Activated B cell treated with CpG ODN at 0.5 μM for 24 hours (primary cell): ENCODE measurements at regions not wholly inside any gene's neighbourhood (a gene's known extent, or its start where the extent isn't known, plus 50 kb on each side); places are given as distances from the start of the nearest gene placed in this dataset.

Source experiments
- ATAC-seq: fragments of 200-7000 bp; cut with Tn5 transposase; one replicate; pipeline ENCODE4 v1.10.0; 2021; ENCODE audit warnings: low read depth, mild to moderate bottlenecking, moderate library complexity
- CTCF ChIA-PET: fragments of 350-600 bp; sonication (Branson Sonifier 250); formaldehyde crosslinking; loops from one replicate; lab custom pipeline; 2021; ENCODE audit warnings: antibody characterized with exemption; lab: Charles Lee
- POLR2A ChIA-PET: fragments of 350-600 bp; sonication (Branson Sonifier 250); formaldehyde crosslinking; loops from one replicate; lab custom pipeline; 2021; ENCODE audit warnings: antibody characterized with exemption; lab: Charles Lee
- DNase-seq: peaks from one replicate; pipeline ENCODE4 v3.0.0; 2022
- H3K27ac Mint-ChIP-seq: one replicate; pipeline ENCODE4 v1.8.0; 2020; ENCODE audit warnings: mixed read lengths
- H3K27me3 Mint-ChIP-seq: one replicate; pipeline ENCODE4 v1.8.0; 2021; ENCODE audit warnings: mixed read lengths
- H3K36me3 Mint-ChIP-seq: one replicate; pipeline ENCODE4 v1.8.0; 2021; ENCODE audit warnings: low read depth, mixed read lengths
- H3K4me1 Mint-ChIP-seq: one replicate; pipeline ENCODE4 v1.8.0; 2021; ENCODE audit warnings: mixed read lengths
- H3K4me3 Mint-ChIP-seq: one replicate; pipeline ENCODE4 v1.8.0; 2020; ENCODE audit warnings: mild to moderate bottlenecking, mixed read lengths
- H3K9me3 Mint-ChIP-seq: one replicate; pipeline ENCODE4 v1.8.0; 2020; ENCODE audit warnings: mixed read lengths
- CTCF ChIP-seq: fragments of 200-600 bp; IDR thresholded peaks from one replicate; pipeline ENCODE4 v1.8.0; 2022; ENCODE audit warnings: antibody characterized with exemption, mild to moderate bottlenecking
- intact Hi-C: fragments of 100-400 bp; cut with micrococcal nuclease; formaldehyde crosslinking; loops from one replicate; pipeline ENCODE4 v1.15.1; 2024

GRCh38 chr2:239519089-239519920 is 118.5 kb upstream of the HDAC4 start:
- CTCF ChIA-PET: no interaction called here

GRCh38 chr2:239518286-239519088 is 117.7 kb upstream of the HDAC4 start:
- TF ChIP-seq CTCF: no peak
- Mint-ChIP-seq H3K9me3 (no peaks in the 10 kb centered on the region), H3K4me3 (no peak overlapping the region), H3K4me1 (no peaks in the 10 kb centered on the region), H3K36me3 (no peaks in the 10 kb centered on the region), H3K27me3 (no peaks in the 10 kb centered on the region), H3K27ac (no peak overlapping the region)
- CTCF ChIA-PET: no interaction called here
- DNase-seq: no peak
- no peak for ATAC-seq
- POLR2A ChIA-PET: no interaction called here
- intact Hi-C loops: no loop called here

More at GRCh38 chr2:239519089-239519920, 118.5 kb upstream of the HDAC4 start:
- H3K36me3 Mint-ChIP-seq: no peaks in the 10 kb centered on the region
- H3K27ac Mint-ChIP-seq: no peak overlapping the region
- POLR2A ChIA-PET: no interaction called here
- DNase-seq (no peak), ATAC-seq (no peak)
- no peaks in the 10 kb centered on the region for H3K9me3 Mint-ChIP-seq
- H3K27me3 Mint-ChIP-seq: no peaks in the 10 kb centered on the region
- no peak for TF ChIP-seq CTCF
- intact Hi-C loops: no loop called here
- H3K4me1 Mint-ChIP-seq: no peaks in the 10 kb centered on the region
- H3K4me3 Mint-ChIP-seq: no peak overlapping the region

DNA sequence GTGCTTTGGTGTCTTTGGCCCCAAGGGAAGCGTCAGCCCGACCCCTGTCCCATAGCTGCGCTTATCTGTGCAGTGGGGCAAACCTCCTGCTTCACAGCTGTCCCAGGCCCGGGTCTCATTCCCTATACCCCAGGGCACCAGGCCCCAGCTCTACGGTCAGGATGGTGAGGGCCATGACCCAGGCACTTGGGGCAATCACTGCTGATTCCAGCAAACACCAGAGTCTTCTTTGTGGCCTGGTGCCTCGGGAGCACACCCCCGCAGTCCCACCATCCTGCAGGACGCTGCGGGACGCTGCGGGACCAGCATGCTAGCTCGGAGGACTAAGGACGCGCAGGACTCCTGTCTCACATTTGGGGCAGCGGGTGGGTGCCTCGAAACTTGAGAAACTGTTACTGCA is 116.9 kb upstream of the HDAC4 start:
- H3K27ac Mint-ChIP-seq: no peak overlapping the region
- ChIA-PET POLR2A (no interaction called here), CTCF (no interaction called here)
- no peaks in the 10 kb centered on the region for H3K27me3 Mint-ChIP-seq
- no peaks in the 10 kb centered on the region for H3K9me3 Mint-ChIP-seq
- ATAC-seq (no peak), DNase-seq (no peak)
- H3K4me1 Mint-ChIP-seq: no peaks in the 10 kb centered on the region
- TF ChIP-seq CTCF: no peak
- H3K36me3 Mint-ChIP-seq: no peaks in the 10 kb centered on the region
- intact Hi-C loops: no loop called here
- no peak overlapping the region for H3K4me3 Mint-ChIP-seq

DNA sequence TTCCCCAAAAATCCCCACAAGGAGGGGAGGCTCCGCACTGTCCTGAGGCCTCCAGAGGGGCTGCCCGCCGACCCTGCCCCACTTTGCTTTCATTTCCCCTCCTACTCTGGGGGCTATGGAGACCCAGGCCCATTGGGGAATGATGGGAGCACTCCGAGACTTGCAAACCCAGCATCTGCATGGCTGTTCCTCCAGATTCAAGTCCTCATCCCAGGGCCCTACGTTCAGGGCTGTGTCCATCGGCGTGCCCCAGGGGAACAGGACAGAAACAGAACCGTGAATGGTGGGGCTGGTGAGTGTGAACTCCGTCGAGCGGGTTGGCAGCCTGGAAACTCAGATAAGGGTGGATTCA is 116.1 kb upstream of the HDAC4 start:
- no peaks in the 10 kb centered on the region for H3K27me3 Mint-ChIP-seq
- ATAC-seq: no peak
- POLR2A ChIA-PET: no interaction called here
- intact Hi-C loops: no loop called here
- peaks cover under 1% of the 10 kb centered on the region for H3K9me3 Mint-ChIP-seq
- no peaks in the 10 kb centered on the region for H3K36me3 Mint-ChIP-seq
- CTCF ChIA-PET: no interaction called here
- H3K4me3 Mint-ChIP-seq: no peak overlapping the region
- H3K4me1 Mint-ChIP-seq: no peaks in the 10 kb centered on the region
- no peak for TF ChIP-seq CTCF
- no peak overlapping the region for H3K27ac Mint-ChIP-seq
- no peak for DNase-seq

DNA sequence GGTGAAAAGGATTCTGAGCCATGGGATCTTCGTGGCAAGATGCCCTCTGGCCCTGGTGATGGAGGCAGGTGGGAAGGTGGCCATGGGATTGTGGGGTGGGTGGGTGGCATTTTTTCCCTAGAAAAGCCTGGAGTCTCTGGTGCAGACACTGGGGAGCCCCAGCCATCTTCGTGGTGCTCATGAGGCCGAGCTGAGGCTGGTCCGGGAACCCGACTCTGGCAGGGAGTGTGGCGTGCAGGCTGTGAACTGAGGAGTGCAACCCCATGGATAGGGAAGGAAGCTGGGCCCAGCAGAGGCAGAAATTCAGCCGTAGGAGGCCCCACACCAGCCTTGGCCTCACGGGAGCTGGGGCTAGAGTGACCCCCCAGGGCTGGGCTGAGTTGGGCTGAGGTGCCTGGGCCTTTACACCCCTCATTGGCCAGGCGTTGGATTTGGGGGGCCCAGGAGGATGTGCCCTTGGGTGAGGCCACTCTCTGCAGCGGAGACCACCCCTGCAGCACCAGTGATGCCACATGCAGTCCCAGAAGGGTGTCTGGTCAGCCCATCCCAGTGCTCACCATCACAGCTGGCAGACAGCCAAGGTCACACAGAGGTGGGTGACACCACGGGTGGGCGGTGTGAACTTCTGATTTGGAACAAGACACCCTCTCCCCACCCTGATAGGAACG is 115.6 kb upstream of the HDAC4 start:
- Mint-ChIP-seq H3K27me3 (no peaks in the 10 kb centered on the region), H3K27ac (no peak overlapping the region), H3K4me1 (no peaks in the 10 kb centered on the region), H3K9me3 (peaks cover 3% of the 10 kb centered on the region), H3K36me3 (no peaks in the 10 kb centered on the region), H3K4me3 (no peak overlapping the region)
- ChIA-PET POLR2A (no interaction called here), CTCF (no interaction called here)
- intact Hi-C loops: no loop called here
- DNase-seq (no peak), ATAC-seq (no peak)
- no peak for TF ChIP-seq CTCF
